Skeletal muscle tissue (tissue), 3 donors: ENCODE measurements at regions not wholly inside any gene's neighbourhood (a gene's known extent, or its start where the extent isn't known, plus 50 kb on each side); places are given as distances from the start of the nearest gene placed in this dataset.

Source experiments
- H3K27ac ChIP-seq: one replicate; pipeline ENCODE4 v1.7.0; 2013; ENCODE audit warnings: mild to moderate bottlenecking, low read depth, low read length, inconsistent platforms
- H3K27me3 ChIP-seq, 3 donors: one replicate each; pipeline ENCODE4 v1.7.0; 2013; ENCODE audit warnings: low read length in 3 of 3; ENCODE audit not compliant: control insufficient read depth in 3 of 3, insufficient read depth in 3 of 3
- H3K36me3 ChIP-seq, 3 donors: one replicate each; pipeline ENCODE4 v1.7.0; 2013; ENCODE audit warnings: low read length in 3 of 3; ENCODE audit not compliant: control insufficient read depth in 3 of 3, insufficient read depth in 3 of 3
- H3K4me1 ChIP-seq, 3 donors: one replicate each; pipeline ENCODE4 v1.7.0; 2013; ENCODE audit warnings: low read length in 3 of 3, mild to moderate bottlenecking in 3 of 3; ENCODE audit not compliant: control insufficient read depth in 3 of 3, insufficient read depth in 3 of 3
- H3K4me3 ChIP-seq, 3 donors: one replicate each; pipeline ENCODE4 v1.7.0; 2013; ENCODE audit warnings: low read length in 3 of 3
- H3K9ac ChIP-seq, 3 donors: one replicate each; pipeline ENCODE4 v1.7.0; 2013; ENCODE audit warnings: low read length in 3 of 3, mild to moderate bottlenecking in 3 of 3, moderate library complexity in 2 of 3, low read depth in 1 of 3
- H3K9me3 ChIP-seq, 3 donors: one replicate each; pipeline ENCODE4 v1.7.0; 2013; ENCODE audit warnings: low read length in 3 of 3; ENCODE audit not compliant: control insufficient read depth in 3 of 3
- donor health status: Osteomylitis.

DNA sequence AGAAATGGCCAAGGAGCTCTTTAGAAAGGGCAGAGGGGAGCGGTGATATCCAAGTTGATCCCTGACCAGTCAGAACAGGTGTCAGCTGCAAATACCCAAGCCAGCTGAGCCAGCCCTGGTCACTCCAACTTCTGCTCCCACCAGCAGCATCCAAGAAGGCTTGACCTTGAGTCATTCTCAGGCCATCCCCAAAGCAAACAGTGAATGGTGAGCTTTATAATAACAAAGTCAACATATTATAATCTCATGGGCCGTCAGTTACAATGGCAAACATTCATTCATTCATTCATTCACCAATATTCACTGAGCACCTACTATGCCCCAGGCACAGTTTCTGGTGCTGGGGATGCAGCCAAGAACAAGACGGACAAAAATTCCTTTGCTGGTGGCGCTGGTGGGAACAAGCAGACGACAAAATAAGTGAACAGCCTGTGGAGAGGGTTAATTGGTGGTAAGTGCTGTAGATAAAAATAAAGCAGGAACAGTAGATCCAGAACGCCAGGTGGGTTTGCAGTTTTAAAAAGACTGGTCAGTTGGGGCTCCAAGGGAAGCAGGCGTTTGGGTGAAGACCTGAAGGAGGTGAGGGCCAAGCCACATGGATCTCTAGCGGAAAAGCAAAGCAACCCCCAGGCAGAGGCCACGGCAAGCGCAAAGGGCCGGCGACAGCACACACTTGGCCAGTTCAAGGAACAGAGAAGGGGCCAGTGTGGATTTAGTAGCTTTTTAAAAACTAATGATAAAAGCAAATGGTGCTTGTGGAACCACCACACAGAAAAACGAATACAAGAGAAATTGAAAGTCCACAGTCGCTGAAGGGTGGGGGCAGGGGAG is 131.8 kb upstream of the PTPN1 start:
- Histone ChIP-seq H3K27ac (peak overlapping the region; percentile 90), H3K36me3 (no peaks in the 10 kb centered on the region), H3K9me3 (no peaks in the 10 kb centered on the region), H3K4me1 (peaks cover 27 to 61% (median 37%) of the 10 kb centered on the region in 3 donors), H3K9ac (peak overlapping the region; percentile 74 to 86 (median 80)), H3K4me3 (peak overlapping the region; percentile 19 to 60 (median 46)), H3K27me3 (no peaks in the 10 kb centered on the region)

DNA sequence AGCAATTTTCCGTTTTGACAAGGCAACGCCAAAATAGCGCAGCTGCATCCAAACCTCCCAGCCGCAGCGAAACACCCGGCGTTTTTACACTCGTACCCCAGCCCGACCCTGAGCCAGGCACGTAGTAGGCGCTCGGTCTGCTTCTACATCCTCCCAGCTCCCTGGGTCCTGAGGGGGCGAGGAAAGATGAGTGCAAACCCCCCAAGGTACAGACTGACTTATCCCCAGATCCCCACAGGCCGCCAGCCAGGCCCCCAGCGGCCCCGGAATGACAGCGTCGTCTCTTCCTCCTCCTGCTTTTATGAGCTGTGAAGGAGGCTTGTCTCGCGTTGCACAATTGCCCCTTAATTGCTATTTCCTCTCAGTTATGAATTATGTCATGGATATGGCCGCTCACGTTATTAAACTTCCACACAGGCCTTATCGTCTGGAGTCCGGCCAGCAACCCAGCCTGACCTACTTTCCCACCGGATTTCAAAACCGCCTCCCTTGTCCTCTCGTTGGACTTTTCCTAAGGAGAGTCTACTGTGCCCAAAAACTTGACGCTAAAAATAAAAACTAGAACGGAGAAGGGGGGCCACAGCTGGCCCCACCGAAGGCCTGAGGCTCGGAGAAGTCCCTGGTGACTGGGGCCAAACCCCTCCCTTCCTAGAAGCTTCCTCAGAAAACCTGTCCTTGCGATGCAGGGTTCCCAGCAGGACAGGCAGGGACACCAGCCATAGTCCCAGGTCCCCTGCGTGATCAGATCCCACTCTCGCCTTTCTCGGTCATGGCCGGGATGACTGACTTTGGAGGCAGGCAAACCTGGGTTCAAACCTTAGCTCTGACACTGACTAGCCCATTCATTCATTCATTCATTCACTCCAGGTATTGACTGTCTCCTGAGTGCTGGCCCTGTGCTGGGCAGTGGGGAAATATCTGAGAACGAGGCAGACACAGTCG is 130.9 kb upstream of the PTPN1 start:
- H3K9ac ChIP-seq, result peak overlapping the region; percentile 74 to 86 (median 80)
- H3K36me3 ChIP-seq, result no peaks in the 10 kb centered on the region
- H3K27me3 ChIP-seq, result no peaks in the 10 kb centered on the region
- H3K4me1 ChIP-seq, result peaks cover 27 to 58% (median 37%) of the 10 kb centered on the region in 3 donors
- H3K9me3 ChIP-seq, result no peaks in the 10 kb centered on the region
- peak overlapping the region; percentile 90 for H3K27ac ChIP-seq
- peak overlapping the region; percentile 19 to 60 (median 46) for H3K4me3 ChIP-seq

DNA sequence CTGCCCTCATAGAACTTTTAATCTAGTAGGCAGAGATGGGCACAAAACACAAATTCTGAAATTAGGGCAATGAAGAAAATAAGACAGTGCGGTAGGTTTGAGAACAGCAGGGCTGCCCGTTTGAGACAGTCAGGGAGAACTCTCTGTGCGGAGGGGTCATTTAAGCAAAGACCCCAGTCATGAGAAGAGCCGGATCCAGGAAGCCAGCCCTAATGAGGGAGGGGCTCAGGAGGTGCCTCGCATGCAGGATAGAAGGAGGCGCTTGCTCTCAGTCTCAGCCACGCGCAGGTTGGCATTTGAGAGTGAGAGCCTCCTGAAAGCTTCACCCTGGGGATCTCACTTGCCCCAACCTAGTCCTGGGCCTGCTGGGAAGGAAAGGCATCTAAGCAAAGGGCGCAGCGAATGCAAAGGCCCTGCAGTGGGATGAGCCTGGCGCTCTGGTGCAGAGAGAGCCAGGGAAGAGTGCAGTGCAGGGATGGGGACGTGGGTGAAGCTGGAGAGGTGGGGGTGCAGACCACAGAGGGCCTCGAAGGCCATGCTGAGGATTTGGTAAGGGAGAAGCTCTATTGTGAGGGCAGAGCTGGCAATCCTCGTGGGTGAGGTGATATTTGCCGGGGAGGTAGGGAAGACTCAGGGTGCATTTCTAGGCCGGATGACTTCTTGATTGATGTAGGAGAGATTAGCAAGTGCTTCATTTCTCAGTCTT is 130.0 kb upstream of the PTPN1 start:
- no peaks in the 10 kb centered on the region for H3K9me3 ChIP-seq
- H3K4me1 ChIP-seq, result peaks cover 27 to 58% (median 37%) of the 10 kb centered on the region in 3 donors

DNA sequence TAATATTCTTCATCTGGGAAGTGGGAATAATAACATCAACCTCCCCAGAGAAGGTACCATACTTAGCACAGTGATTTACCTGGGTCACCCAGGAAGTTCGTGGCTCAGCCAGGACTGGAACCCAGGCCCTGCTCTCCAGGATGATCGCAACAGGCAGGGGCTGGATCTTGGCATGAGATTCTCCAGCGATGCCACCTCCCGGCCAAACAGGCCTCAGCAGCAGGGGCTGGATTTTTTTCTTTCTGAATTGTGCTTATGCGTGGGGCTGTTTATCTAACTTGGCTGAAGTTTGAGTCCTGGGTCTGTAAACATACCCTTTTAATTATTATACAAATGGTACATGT is 129.5 kb upstream of the PTPN1 start:
- peak overlapping the region; percentile 90 for H3K27ac ChIP-seq
- no peaks in the 10 kb centered on the region for H3K27me3 ChIP-seq
- H3K36me3 ChIP-seq, result no peaks in the 10 kb centered on the region
- H3K9ac ChIP-seq, result peak overlapping the region in 2 of 3 donors; percentile 58 to 80
- H3K9me3 ChIP-seq, result no peaks in the 10 kb centered on the region
- peaks cover 27 to 58% (median 37%) of the 10 kb centered on the region in 3 donors for H3K4me1 ChIP-seq
- no peak overlapping the region for H3K4me3 ChIP-seq

More for the DNA sequence above, 130.0 kb upstream of the PTPN1 start:
- Histone ChIP-seq H3K4me3 (peak overlapping the region in 1 of 3 donors; percentile 49), H3K36me3 (no peaks in the 10 kb centered on the region), H3K9ac (peak overlapping the region; percentile 58 to 86 (median 80)), H3K27me3 (no peaks in the 10 kb centered on the region), H3K27ac (peak overlapping the region; percentile 90)

DNA sequence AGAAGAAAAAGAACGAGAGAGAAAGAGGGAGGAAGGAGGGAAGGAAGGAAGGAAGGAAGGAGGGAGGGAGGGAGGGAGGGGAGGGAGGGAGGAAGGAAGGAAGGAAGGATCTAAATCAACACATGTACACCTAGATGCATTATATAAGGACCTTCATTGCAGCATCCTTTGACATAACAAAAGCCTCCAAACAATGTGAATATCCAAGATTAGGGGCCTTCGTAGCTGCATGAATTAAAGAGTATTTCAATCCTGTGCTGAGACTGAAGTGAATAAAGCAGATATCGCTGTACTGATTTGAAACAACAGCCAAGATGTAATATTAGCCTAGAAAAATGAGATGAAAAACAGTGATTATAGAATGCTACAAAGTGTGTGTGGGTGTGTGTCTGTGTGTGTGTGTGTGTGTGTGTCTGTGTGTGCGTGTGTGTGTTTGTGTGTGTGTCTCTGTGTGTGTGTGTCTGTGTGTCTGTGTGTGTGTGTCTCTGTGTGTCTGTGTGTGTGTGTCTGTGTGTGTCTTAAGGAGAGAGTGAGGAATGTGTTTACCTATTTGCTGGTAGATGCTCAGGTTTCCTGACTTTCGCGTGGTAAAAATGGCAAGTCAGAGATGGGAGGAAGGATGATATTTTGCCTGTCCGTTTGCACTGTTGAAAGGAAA is 129.0 kb upstream of the PTPN1 start:
- Histone ChIP-seq H3K4me1 (peaks cover 27 to 58% (median 37%) of the 10 kb centered on the region in 3 donors), H3K9me3 (no peaks in the 10 kb centered on the region), H3K27me3 (no peaks in the 10 kb centered on the region), H3K9ac (no peak overlapping the region), H3K36me3 (no peaks in the 10 kb centered on the region), H3K4me3 (no peak overlapping the region), H3K27ac (peak overlapping the region; percentile 90)

DNA sequence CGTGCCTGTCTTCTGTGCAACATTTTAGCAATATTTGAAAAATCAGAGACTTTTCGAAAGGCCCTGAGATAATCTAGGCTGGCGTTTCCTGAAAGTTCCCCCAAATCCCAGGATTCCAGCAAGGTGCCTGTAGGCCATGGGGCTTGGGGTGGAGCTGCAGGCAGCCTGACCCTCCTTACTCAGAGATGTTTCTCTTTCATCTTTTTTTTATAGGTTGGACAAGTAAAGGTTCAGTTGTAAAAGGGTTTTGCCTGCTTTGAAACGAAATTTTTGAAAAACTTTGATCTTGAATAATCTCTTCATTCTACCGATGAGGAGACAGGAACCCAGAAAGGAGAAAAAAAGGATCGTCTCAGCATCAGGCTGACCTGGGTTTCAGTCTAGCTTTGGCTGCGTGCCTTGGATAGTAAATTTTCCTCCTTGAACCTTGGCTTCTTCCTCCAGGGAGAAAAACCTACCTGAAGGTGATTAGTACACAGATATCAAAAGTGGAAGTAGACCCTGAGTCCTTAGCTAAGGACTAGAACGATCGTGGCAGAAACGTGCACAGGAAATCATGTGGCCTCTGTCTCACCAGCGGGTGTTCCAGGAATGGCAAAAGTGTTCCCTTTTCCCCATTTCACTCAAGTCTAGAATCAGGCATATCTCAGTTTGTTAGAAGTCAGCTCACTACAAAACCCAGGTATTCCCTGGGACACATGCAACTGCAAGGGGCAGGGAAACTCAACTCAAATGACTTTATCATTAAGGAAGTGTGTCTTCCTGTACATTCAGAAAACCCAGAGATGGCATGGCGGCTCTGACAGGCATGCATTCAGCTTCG is 128.2 kb upstream of the PTPN1 start:
- Histone ChIP-seq H3K36me3 (no peaks in the 10 kb centered on the region), H3K4me1 (peaks cover 27 to 56% (median 33%) of the 10 kb centered on the region in 3 donors)

DNA sequence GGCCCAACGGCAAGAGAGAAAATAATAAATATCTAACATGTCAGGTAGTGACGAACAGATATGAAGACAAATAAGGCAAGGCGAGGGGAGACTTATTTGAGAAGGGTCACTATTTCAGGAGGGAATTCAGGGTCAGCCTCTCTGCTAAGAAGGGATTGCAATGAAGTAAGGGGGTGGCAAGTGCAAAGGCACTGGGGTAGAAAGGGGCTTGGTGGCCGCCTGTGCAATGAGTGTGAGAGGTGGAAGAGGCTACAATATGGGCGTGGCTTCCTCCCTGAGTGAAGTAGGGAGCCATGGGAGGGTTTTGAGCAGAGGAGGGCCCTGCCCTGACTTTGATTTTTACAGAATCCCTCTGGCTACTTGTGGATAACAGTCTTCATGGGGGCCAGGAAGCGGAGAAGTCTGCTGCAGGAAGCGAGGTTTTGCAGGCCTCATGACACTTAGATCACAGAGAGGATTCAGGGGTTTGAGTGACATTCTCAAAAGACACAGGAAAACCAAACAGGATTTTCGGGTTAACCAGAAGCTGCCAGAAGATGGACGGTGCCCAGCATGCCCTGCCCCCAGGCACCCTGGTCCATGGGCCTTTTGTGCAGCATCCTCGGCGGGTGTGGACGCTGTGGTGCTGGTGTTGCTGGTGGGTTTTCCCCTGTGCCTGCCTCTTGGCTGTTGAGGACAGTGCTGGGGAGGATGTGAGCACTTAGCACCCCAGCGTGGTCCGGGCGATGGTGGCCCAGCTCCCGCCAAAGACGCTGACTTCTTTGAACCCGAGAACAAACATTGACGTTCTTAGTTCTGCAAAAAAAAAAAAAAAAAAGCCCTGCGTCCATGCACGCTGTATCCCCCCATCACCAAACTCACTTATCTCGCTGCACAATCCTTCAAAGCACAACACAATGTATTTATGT is 124.2 kb upstream of the PTPN1 start:
- no peak overlapping the region for H3K9ac ChIP-seq
- no peaks in the 10 kb centered on the region for H3K27me3 ChIP-seq
- no peaks in the 10 kb centered on the region for H3K36me3 ChIP-seq
- H3K9me3 ChIP-seq, result no peaks in the 10 kb centered on the region
- H3K4me1 ChIP-seq, result peaks cover 18 to 40% (median 25%) of the 10 kb centered on the region in 3 donors
- no peak overlapping the region for H3K27ac ChIP-seq
- no peak overlapping the region for H3K4me3 ChIP-seq

More for the DNA sequence above, 128.2 kb upstream of the PTPN1 start:
- H3K9me3 ChIP-seq, result no peaks in the 10 kb centered on the region
- H3K4me3 ChIP-seq, result no peak overlapping the region
- no peak overlapping the region for H3K27ac ChIP-seq
- no peak overlapping the region for H3K9ac ChIP-seq
- H3K27me3 ChIP-seq, result no peaks in the 10 kb centered on the region

DNA sequence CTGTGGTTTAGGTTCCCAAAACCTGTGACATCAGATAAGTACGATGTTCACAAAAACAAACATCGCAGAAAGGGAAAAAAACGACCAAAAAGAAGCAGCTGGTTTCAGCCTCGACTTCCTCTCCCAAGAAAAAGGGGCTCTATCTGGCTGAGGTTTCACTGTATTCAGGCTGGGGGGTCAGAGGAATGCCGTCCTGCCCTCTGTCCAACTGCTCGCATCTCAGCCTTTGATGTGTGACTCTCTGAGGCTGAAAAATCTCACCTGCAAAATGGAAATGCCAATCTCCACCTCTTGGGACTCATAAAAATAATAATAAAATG is 123.6 kb upstream of the PTPN1 start:
- H3K9ac ChIP-seq, result no peak overlapping the region
- H3K27me3 ChIP-seq, result no peaks in the 10 kb centered on the region
- no peaks in the 10 kb centered on the region for H3K9me3 ChIP-seq
- H3K4me3 ChIP-seq, result no peak overlapping the region
- H3K4me1 ChIP-seq, result peaks cover 18 to 35% (median 28%) of the 10 kb centered on the region in 3 donors
- H3K27ac ChIP-seq, result no peak overlapping the region
- no peaks in the 10 kb centered on the region for H3K36me3 ChIP-seq
